ENCODE measurements at regions not wholly inside any gene's neighbourhood (a gene's known extent, or its start where the extent isn't known, plus 50 kb on each side); places are given as distances from the start of the nearest gene placed in this dataset.

GRCh38 chr12:93192878-93193277 is 184.8 kb upstream of the NUDT4 start:
- Histone ChIP-seq H3K4me2 (no peak overlapping the region), H4K20me1 (ENCODE audit: insufficient read depth) (no peaks in the 10 kb centered on the region), H3K36me3 (replicated peaks in 1 of 2; ENCODE audit: control insufficient read depth in 1 of 2, insufficient read depth in 2 of 2, low read length in 1 of 2) (no peaks in the 10 kb centered on the region), H3K9me2 (no peaks in the 10 kb centered on the region), H3K9ac (no peak overlapping the region), H3K9me3 (no peaks in the 10 kb centered on the region), H2AFZ (ENCODE audit: low read depth) (no peak overlapping the region), H3K27me3 (ENCODE audit: insufficient read depth) (no peaks in the 10 kb centered on the region), H3K4me3 (ENCODE audit: low read depth in 2 of 2, low read length in 1 of 2) (no peak overlapping the region), H3K27ac (ENCODE audit: low read depth in 2 of 2, low read length in 1 of 2) (no peak overlapping the region), H3K4me1 (ENCODE audit: control insufficient read depth in 1 of 2, insufficient read depth in 2 of 2, low read depth in 1 of 2, low read length in 1 of 2) (peaks cover 2 to 15% of the 10 kb centered on the region in 2 experiments), H3K79me2 (ENCODE audit: insufficient read depth) (no peaks in the 10 kb centered on the region), H3F3A (replicated peaks; ENCODE audit: insufficient read depth) (peaks cover 4% of the 10 kb centered on the region)
- TF ChIP-seq FOXM1 (IDR thresholded peaks at IDR 0.05; ENCODE audit: low read depth): no peak
- no peak for TF ChIP-seq PBX3 (IDR thresholded peaks at IDR 0.05)
- TF ChIP-seq MXI1 (IDR thresholded peaks at IDR 0.05; ENCODE audit: low read depth, low read length): no peak
- TF ChIP-seq USF1 (IDR thresholded peaks at IDR 0.05; ENCODE audit: borderline replicate concordance, low read depth): peak; percentile 77
- no peak for TF ChIP-seq EP300 (IDR thresholded peaks at IDR 0.05; ENCODE audit: borderline replicate concordance in 1 of 2, low read depth in 1 of 2, low read length in 1 of 2)
- WGBS (ENCODE audit: low lambda C conversion rate): 100% methylated on average over 1 of the region's 1 CpG
- POLR2A ChIA-PET: no interaction called here
- CTCF ChIA-PET: no interaction called here
- DNase-seq: no peak

GRCh38 chr12:93195511-93195910 is 182.2 kb upstream of the NUDT4 start:
- ChIA-PET POLR2A (no interaction called here), CTCF (interaction anchor here (1.0 kb wide), 1 partner anchor 185 kb away, joined by 4 read pairs; no protein-coding TSS in a partner anchor)
- H3K9me2 ChIP-seq: no peaks in the 10 kb centered on the region
- H3K4me1 ChIP-seq (ENCODE audit: control insufficient read depth in 1 of 2, insufficient read depth in 2 of 2, low read depth in 1 of 2, low read length in 1 of 2): peaks cover 2 to 25% of the 10 kb centered on the region in 2 experiments
- H3K27ac ChIP-seq (ENCODE audit: low read depth in 2 of 2, low read length in 1 of 2): no peak overlapping the region
- no peak overlapping the region for H3K9ac ChIP-seq
- 92% methylated on average over 4 of the region's 4 CpGs for WGBS (ENCODE audit: low lambda C conversion rate)
- H3K79me2 ChIP-seq (ENCODE audit: insufficient read depth): no peaks in the 10 kb centered on the region
- H3K9me3 ChIP-seq: no peaks in the 10 kb centered on the region
- H3K4me2 ChIP-seq: no peak overlapping the region
- no peaks in the 10 kb centered on the region for H3K27me3 ChIP-seq (ENCODE audit: insufficient read depth)
- H3K4me3 ChIP-seq (ENCODE audit: low read depth in 2 of 2, low read length in 1 of 2): no peak overlapping the region
- TF ChIP-seq SMC3 (IDR thresholded peaks at IDR 0.05; ENCODE audit: low read depth, low read length) (no peak), TAF1 (IDR thresholded peaks at IDR 0.05; ENCODE audit: borderline replicate concordance, low read depth, low read length) (no peak), RFX5 (IDR thresholded peaks at IDR 0.05; ENCODE audit: low read length) (no peak), GABPA (IDR thresholded peaks at IDR 0.05; ENCODE audit: low read depth) (no peak), EZH2phosphoT487 (IDR thresholded peaks at IDR 0.05; ENCODE audit: borderline replicate concordance, low read depth) (no peak), CHD2 (IDR thresholded peaks at IDR 0.05; ENCODE audit: low read length, partially characterized antibody) (no peak), NFIC (IDR thresholded peaks at IDR 0.05; ENCODE audit: borderline replicate concordance) (no peak), NRF1 (IDR thresholded peaks at IDR 0.05; ENCODE audit: low read depth, low read length) (no peak), EP300 (IDR thresholded peaks at IDR 0.05; ENCODE audit: borderline replicate concordance in 1 of 2, low read depth in 1 of 2, low read length in 1 of 2) (no peak), USF1 (IDR thresholded peaks at IDR 0.05; ENCODE audit: borderline replicate concordance, low read depth) (no peak), FOSL2 (IDR thresholded peaks at IDR 0.05; ENCODE audit: borderline replicate concordance, low read depth) (no peak), TCF12 (IDR thresholded peaks at IDR 0.05) (no peak), GATA2 (CRISPR knock-in tag; IDR thresholded peaks at IDR 0.05) (no peak), ELF1 (IDR thresholded peaks at IDR 0.05) (no peak), MAX (IDR thresholded peaks at IDR 0.05; ENCODE audit: low read depth) (no peak), USF2 (IDR thresholded peaks at IDR 0.05; ENCODE audit: borderline replicate concordance, low read depth, low read length) (no peak), RAD21 (IDR thresholded peaks at IDR 0.05; ENCODE audit: low read length) (no peak), JUND (IDR thresholded peaks at IDR 0.05) (no peak)
- DNase-seq: no peak
- no peaks in the 10 kb centered on the region for H3K36me3 ChIP-seq (replicated peaks in 1 of 2; ENCODE audit: control insufficient read depth in 1 of 2, insufficient read depth in 2 of 2, low read length in 1 of 2)
- no peaks in the 10 kb centered on the region for H4K20me1 ChIP-seq (ENCODE audit: insufficient read depth)
- no peak overlapping the region for H2AFZ ChIP-seq (ENCODE audit: low read depth)
- H3F3A ChIP-seq (replicated peaks; ENCODE audit: insufficient read depth): peaks cover 13% of the 10 kb centered on the region

Data from SK-N-SH (cell line).